ENCODE measurements at regions not wholly inside any gene's neighbourhood (a gene's known extent, or its start where the extent isn't known, plus 50 kb on each side); places are given as distances from the start of the nearest gene placed in this dataset.

DNA sequence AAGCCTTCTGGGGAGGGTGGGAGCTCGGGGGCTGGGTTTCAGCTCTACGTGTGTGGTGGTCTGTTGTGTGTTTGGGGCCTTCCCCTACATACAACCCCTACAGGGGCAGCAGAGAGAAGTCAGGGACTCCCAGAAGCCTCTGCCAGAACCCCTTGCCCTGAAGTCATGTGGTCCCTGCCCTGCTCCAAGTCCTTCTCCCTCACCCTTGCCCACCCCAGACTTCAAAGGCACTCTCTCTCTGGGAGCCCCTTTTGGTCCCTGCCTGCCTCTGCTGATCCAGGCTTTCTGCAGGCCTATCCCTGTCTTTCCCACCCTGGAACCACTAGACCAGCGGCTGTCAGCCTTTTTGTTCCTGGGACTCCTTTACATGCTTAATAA is 61.1 kb upstream of the PSD2 start:
- TF ChIP-seq, protein P1, sequence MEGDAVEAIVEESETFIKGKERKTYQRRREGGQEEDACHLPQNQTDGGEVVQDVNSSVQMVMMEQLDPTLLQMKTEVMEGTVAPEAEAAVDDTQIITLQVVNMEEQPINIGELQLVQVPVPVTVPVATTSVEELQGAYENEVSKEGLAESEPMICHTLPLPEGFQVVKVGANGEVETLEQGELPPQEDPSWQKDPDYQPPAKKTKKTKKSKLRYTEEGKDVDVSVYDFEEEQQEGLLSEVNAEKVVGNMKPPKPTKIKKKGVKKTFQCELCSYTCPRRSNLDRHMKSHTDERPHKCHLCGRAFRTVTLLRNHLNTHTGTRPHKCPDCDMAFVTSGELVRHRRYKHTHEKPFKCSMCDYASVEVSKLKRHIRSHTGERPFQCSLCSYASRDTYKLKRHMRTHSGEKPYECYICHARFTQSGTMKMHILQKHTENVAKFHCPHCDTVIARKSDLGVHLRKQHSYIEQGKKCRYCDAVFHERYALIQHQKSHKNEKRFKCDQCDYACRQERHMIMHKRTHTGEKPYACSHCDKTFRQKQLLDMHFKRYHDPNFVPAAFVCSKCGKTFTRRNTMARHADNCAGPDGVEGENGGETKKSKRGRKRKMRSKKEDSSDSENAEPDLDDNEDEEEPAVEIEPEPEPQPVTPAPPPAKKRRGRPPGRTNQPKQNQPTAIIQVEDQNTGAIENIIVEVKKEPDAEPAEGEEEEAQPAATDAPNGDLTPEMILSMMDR (IDR thresholded peaks at IDR 0.05), result no peak
- TF ChIP-seq POLR2A (IDR thresholded peaks at IDR 0.05) (no peak), POLR2AphosphoS5 (IDR thresholded peaks at IDR 0.05) (no peak), EP300 (IDR thresholded peaks at IDR 0.05; ENCODE audit: low read depth) (no peak)
